ENCODE measurements at regions not wholly inside any gene's neighbourhood (a gene's known extent, or its start where the extent isn't known, plus 50 kb on each side); places are given as distances from the start of the nearest gene placed in this dataset.
"Not testable (repeated sequence)": the region's sequence is repeated elsewhere in the genome, so short reads cannot be mapped to it uniquely, and the experiment has no call there.

GRCh38 chr13:55567721-55568625 is 1572.7 kb upstream of the PRR20A start:
- DNase-seq (ENCODE audit: low read depth), result no peak

- no peak for DNase-seq (ENCODE audit: low read depth)
Observed at GRCh38 chr13:55569082-55569481, 1571.6 kb upstream of the PRR20A start.

GRCh38 chr13:55569514-55569913 is 1571.2 kb upstream of the PRR20A start:
- no peak for DNase-seq (ENCODE audit: low read depth)

- no peak for DNase-seq (ENCODE audit: low read depth)
Observed at GRCh38 chr13:55570371-55570770, 1570.3 kb upstream of the PRR20A start.

GRCh38 chr13:55571237-55571867 is 1569.4 kb upstream of the PRR20A start:
- DNase-seq (ENCODE audit: low read depth), result no peak

- DNase-seq (ENCODE audit: low read depth), result no peak
Observed at GRCh38 chr13:55572408-55572807, 1568.3 kb upstream of the PRR20A start.

- DNase-seq (ENCODE audit: low read depth), result no peak
Observed at GRCh38 chr13:55572862-55573261, 1567.9 kb upstream of the PRR20A start.

GRCh38 chr13:55573565-55573964 is 1567.2 kb upstream of the PRR20A start:
- no peak for DNase-seq (ENCODE audit: low read depth)

- no peak for DNase-seq (ENCODE audit: low read depth)
Observed at GRCh38 chr13:55576389-55576788, 1564.3 kb upstream of the PRR20A start.

GRCh38 chr13:55577082-55577846 is 1563.5 kb upstream of the PRR20A start:
- no peak for DNase-seq (ENCODE audit: low read depth)

GRCh38 chr13:55577847-55578210 is 1562.9 kb upstream of the PRR20A start:
- no peak for DNase-seq (ENCODE audit: low read depth)

GRCh38 chr13:55582294-55582693 is 1558.4 kb upstream of the PRR20A start:
- not testable (repeated sequence) for DNase-seq (ENCODE audit: low read depth)

- DNase-seq (ENCODE audit: low read depth), result no peak
Observed at GRCh38 chr13:55583953-55584593, 1556.6 kb upstream of the PRR20A start.

- DNase-seq (ENCODE audit: low read depth), result no peak
Observed at GRCh38 chr13:55602784-55603183, 1537.9 kb upstream of the PRR20A start.

- DNase-seq (ENCODE audit: low read depth), result no peak
Observed at GRCh38 chr13:55606045-55606665, 1534.6 kb upstream of the PRR20A start.

- no peak for DNase-seq (ENCODE audit: low read depth)
Observed at GRCh38 chr13:55613429-55614187, 1527.1 kb upstream of the PRR20A start.

GRCh38 chr13:55615081-55615480 is 1525.6 kb upstream of the PRR20A start:
- no peak for DNase-seq (ENCODE audit: low read depth)

GRCh38 chr13:55617241-55617640 is 1523.5 kb upstream of the PRR20A start:
- DNase-seq (ENCODE audit: low read depth), result no peak

GRCh38 chr13:55627221-55627620 is 1513.5 kb upstream of the PRR20A start:
- DNase-seq (ENCODE audit: low read depth), result no peak

GRCh38 chr13:55632402-55632801 is 1508.3 kb upstream of the PRR20A start:
- no peak for DNase-seq (ENCODE audit: low read depth)

Data from HT1080 (cell line).